Epithelial cell of proximal tubule (primary cell): ENCODE measurements at regions not wholly inside any gene's neighbourhood (a gene's known extent, or its start where the extent isn't known, plus 50 kb on each side); places are given as distances from the start of the nearest gene placed in this dataset.

Source experiments
- DNase-seq: peaks from one replicate; pipeline ENCODE4 v3.0.0-alpha.2; 2011; ENCODE audit warnings: low read depth
- H3K4me3 ChIP-seq: 2 replicates; pipeline ENCODE4 v1.5.1; 2011; ENCODE audit warnings: low read depth, mild to moderate bottlenecking, low read length
- TF ChIP-seq, protein P1 (sequence below): conservative IDR thresholded peaks from 2 replicates; pipeline ENCODE4 v1.5.1; 2012; ENCODE audit warnings: low read depth, mild to moderate bottlenecking, low read length

DNA sequence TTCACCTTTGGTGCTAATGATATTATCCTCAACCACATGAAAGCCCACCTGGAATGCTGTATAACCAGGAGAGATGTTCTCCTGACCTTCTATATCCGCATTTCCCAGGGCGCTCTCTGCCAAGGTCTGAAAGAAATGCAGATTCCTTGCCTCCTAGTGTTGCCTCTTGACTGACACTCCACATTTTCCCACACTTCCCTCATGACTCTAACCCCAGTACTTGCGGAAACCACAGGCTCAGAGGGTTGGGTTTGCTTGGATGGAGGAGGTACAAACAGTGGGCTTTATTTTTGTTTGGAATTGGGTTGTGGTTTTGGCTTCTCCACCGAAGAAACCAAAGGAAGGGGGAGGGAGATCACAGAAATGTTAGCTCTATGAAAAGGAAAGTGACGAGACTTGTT is 222.9 kb upstream of the CELF2 start:
- TF ChIP-seq, protein P1, sequence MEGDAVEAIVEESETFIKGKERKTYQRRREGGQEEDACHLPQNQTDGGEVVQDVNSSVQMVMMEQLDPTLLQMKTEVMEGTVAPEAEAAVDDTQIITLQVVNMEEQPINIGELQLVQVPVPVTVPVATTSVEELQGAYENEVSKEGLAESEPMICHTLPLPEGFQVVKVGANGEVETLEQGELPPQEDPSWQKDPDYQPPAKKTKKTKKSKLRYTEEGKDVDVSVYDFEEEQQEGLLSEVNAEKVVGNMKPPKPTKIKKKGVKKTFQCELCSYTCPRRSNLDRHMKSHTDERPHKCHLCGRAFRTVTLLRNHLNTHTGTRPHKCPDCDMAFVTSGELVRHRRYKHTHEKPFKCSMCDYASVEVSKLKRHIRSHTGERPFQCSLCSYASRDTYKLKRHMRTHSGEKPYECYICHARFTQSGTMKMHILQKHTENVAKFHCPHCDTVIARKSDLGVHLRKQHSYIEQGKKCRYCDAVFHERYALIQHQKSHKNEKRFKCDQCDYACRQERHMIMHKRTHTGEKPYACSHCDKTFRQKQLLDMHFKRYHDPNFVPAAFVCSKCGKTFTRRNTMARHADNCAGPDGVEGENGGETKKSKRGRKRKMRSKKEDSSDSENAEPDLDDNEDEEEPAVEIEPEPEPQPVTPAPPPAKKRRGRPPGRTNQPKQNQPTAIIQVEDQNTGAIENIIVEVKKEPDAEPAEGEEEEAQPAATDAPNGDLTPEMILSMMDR: no peak
- DNase-seq: no peak
- H3K4me3 ChIP-seq: no peak overlapping the region

DNA sequence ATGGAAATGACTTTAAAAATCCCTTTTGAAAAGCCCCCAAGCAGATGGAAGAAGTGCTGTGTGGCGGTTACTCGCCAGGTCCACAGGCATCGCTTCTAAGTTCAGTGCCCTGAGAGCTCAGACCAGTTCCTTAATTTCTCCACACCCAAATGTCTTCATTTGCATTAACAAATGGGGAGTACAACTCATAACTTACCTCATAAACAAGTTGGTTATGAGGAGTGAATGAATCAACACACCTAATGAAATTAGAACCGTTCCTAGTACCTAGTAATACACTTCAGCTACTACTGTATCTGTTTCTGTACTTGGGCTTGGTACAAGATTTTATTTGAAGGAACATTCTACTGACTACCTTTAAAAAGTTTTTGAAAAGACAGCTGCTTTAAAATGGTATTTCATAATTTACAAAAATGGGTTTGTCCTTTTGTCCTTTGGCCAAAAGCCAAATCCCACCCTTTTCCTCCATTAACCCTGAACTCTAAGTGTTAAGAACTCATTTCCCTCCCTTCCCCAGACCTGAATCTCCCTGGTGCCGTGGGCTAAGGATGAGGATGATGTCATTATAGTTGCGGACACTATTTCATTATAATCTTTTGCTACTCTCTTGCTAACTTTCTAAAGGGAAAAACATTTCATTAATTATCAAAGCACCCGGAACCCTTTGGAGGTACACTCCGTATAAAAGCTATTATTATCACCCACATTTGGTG is 221.5 kb upstream of the CELF2 start:
- TF ChIP-seq, protein P1: no peak
- no peak for DNase-seq
- no peak overlapping the region for H3K4me3 ChIP-seq

DNA sequence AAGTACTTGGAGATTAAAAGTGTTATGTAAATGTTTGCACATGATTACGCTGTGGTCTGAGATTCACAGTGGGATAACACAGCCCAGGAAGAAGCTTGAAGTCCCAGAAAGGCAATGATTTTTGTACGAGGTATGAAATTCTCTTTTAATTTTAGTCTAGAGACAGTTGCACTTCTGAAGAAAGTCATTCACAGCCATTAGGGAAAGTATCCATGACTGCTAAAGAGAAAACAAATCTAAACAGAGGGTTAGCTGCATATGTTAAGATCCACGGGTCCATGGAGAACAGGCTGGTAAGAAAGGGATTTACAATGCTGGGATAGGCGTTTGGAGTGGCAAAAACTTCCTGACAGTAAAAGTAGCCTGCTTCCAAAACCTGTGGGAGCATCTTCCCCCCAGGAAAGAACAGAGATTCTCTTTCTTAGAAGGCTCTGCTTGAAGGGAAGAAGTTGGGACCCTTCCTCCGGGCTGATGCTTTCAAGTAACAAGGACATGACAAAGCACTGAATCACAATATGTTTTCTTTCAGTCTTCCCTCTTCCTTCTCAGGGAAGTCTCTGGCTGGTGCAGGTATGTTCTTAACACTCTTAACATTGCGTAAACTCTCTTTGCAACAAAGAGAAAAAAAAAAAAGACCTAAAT is 220.8 kb upstream of the CELF2 start:
- H3K4me3 ChIP-seq: no peak overlapping the region
- no peak for DNase-seq
- TF ChIP-seq, protein P1: no peak

DNA sequence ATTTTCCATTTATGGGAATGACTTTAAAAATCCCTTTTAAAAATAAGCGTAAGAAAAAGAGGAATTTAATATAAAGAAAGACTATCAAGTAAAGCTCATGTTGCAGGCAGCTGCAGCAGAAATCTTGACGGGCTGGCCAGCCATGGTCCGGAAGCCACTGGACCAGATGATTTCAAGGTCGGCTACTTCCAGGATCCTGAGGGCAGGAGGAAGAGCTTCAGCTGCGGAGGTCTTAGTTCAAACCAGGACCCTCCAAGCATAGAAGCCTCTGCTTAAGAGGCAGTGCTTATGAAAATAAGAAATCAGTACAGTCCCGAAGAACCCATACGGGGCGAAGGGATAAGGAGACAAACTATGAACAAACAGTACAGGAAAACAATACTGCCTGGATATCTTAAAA is 220.2 kb upstream of the CELF2 start:
- TF ChIP-seq, protein P1: no peak
- DNase-seq: no peak

DNA sequence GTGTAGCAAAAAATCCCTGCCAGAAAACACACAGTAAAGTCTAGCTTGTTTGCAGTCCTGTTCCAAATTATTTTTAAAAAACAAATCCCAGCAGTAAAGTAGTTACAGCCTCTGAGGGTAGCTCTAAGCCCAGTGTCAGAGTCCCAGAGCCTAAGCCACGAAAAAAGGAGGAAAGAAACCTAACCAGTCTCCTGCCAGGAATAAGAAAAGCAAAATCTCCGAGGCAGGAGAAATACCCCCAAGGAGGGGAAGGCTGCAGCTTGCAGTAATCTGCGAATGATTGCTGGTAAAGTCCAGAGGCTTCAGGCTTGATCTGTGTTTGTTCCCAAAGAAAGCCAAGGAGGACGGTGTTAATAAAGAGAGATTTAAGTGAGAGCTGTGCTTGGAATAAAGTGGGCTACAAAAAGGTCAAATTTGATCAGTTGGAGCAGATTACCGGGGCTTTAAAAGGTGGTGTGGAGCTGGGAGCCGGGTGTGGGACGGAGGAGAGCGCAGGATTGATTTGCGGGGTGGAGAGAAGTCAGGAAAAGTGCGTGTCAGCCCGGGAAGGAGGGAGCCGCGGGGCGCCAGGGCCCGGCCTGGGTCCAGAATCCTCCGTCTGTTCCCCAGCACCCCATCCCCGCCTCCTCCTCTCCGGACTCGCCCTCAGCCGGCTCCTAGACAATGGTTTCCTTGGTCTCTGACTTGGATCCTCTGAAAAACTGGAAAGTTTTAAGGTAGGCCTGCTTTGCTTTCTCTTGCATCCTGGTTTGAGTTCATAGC is 219.4 kb upstream of the CELF2 start:
- TF ChIP-seq, protein P1: no peak
- no peak overlapping the region for H3K4me3 ChIP-seq
- DNase-seq: no peak

More for the DNA sequence above, 220.2 kb upstream of the CELF2 start:
- H3K4me3 ChIP-seq: no peak overlapping the region

DNA sequence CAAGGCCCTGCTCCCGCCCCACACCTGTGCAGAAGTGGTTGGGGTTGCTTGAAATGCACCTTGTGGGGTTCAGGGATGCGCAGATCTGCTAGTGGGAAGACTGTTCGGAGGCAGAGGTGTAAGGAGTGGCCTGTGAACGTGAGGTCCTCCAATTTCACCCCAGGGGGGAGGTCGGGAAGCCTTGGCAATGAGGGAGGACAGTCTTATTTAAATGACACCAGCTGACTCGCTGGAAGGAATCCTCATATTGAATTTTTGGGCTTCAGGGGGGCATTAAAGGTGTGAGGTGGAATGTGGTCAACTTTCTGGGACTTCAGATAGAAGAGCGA is 218.8 kb upstream of the CELF2 start:
- TF ChIP-seq, protein P1: no peak
- no peak for DNase-seq
- no peak overlapping the region for H3K4me3 ChIP-seq
